Kidney capillary endothelial cell (primary cell): ENCODE measurements at regions not wholly inside any gene's neighbourhood (a gene's known extent, or its start where the extent isn't known, plus 50 kb on each side); places are given as distances from the start of the nearest gene placed in this dataset.

Experiments used
- DNase-seq: peaks from one replicate; pipeline ENCODE4 v3.0.0-alpha.2; 2018; ENCODE audit warnings: low spot score

DNA sequence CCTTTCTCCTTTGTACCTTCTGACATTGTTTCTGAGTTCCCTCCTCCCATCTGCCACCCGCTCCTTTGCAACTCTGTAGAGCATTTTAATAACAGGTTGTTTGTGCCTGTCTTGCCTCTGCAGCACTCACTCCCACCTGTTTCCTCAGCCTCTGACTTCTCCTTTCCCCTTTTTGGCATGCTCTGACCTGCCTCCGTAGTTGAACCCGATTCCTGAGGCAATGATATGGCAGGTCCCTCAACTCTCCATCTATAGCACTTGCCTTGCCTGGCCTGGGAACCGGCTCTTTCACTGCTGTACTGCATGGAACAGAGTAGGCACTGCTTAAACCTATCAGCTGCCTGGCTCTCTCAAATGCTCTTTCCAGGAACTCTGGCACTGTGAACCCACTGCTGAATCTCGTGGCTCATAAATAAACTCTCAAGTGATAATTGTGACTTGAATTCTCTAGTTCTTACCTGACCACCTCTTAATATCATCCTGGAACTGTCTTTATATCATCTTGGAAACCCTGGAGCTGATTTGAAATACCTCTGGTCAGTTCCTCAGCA, 50.3 kb downstream of the UTRN start:
- no peak for DNase-seq

- DNase-seq: no peak
Observed at GRCh38 chr6:144335914-144336313, 50.8 kb downstream of the UTRN start.

DNA sequence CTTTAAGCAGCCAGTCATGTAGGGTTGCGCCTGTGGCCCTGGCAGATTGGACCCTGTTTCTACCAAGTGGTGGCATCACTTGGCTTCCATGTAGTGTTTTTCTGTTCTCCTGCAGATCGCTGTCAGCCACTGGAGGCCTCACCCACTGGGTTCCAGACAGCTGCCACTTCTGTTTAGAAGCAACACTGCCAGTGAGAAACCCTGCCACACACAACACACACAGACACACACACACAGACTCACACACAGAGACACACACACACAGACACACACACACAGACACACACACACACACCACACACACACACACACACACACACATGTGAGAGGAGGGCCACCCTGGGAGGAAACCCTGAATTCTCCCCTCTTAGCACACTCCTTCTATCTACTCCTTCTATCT, 51.8 kb downstream of the UTRN start:
- DNase-seq: no peak

DNA sequence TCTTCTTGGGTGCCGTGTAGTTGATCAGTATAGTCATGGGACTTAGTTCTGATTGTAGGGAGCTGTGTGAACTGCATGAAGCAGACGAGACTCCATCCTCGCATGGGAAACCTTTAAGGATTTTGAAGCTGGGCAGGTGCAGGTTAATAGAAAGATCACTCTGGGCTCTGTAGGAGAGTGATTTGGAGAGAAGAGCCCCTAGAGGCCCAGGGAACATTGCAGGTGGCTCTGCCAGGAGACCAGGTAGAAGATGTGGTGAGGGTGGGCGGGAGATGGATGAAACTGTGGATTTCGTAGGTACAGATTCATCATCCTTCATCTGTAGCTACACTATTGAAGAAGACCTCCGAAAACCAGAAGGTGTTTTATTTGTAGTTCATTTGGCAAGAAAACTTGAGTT, 53.3 kb downstream of the UTRN start:
- DNase-seq: no peak

- no peak for DNase-seq
Observed at GRCh38 chr6:144338951-144339700, 54.0 kb downstream of the UTRN start.

GRCh38 chr6:144339859-144340452, 54.8 kb downstream of the UTRN start:
- no peak for DNase-seq

DNA sequence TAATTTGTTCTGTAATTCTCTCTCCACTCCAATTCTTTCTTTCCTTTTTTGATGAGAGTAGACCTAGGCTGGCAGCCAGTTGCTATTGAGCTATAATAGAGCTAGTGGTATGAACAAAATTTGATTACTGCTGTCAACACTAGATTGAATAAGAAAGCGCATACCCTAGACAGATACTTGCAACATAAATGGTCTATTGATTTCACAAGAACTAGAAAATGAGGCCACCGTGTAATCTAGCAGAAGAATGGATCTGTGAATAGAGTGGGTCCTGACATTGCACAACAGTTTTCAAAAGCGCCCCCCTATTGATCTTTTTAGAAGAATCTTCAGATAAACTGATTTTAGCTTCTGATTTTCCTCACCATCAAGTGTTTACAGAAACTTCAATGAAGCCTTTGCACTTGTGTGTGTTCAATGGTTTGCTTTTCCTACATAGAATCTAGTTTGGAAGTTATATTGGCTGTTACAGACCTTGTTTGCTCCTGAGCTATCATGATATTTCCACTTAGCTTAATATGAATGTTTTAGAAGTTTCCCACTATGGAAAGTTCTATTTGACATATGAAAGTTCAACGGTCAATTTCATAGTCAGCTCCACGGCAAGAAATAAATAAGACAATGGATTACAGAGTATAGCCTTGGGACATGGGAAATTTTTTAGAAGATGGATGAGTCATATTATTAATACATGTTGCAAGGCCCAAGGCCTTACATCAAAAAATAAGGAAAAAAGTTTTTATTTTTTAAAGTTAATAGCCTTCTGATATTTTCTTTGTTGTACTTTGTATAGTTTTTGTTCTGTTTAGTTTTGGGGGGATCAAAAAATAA, 55.6 kb downstream of the UTRN start:
- DNase-seq: no peak

GRCh38 chr6:144341831-144342527, 56.8 kb downstream of the UTRN start:
- no peak for DNase-seq

GRCh38 chr6:144343701-144344428, 58.7 kb downstream of the UTRN start:
- peak; percentile 87 for DNase-seq

DNA sequence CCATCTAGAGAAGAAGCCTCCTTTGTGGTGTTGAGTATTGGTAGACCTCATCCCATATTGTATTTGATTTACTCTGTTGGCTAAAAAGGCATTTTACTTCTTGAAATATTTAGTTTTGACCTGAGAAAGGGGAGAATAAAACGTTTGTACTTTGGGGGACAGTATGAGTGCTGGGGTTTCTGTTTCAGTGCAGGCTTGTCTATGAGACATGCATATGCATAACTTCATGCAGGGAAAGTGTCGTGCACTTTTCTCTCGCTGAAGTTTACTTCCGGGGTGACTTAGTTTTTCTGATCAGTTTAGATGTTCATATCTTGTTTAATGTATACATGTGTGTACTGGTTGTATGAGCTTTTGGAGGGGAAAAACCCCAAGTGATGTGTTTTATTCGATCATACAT, 59.5 kb downstream of the UTRN start:
- DNase-seq: no peak

- DNase-seq: no peak
Observed at GRCh38 chr6:144345451-144345850, 60.3 kb downstream of the UTRN start.

GRCh38 chr6:144346719-144347447, 61.7 kb downstream of the UTRN start:
- peak; percentile 88 for DNase-seq

DNA sequence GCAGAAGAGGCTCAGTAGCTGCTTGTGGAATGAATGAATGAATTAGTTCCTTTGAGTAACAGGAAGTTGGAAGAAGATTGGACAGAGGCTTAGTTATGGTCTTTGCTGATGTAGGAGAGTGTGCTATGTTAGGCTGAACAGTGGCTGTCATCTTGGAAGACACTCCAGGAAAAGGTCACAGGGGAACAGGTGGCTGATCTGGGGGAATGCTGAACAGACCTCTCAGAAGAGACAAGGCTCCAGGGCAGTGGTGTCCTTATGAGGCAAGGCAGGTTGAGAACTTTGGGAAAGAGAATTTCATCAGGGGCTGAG, 62.3 kb downstream of the UTRN start:
- no peak for DNase-seq

DNA sequence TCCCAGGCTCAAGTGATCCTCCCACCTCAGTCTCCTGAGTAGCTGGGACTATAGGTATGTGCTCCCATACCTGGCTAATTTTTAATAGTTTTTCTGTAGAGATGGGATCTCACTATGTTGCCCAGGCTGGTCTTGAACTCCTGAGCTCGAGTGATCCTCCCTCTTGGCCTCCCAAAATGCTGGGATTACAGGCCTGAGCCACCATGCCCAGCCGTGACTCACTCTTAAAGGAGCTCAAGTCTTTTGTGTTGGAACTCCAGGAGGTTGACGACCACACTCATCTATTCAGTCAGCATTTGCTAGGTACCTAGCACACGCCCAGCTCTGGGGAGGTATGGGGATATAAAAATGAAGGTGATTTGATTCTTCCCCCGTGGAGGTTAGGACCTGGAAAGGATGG, 62.8 kb downstream of the UTRN start:
- no peak for DNase-seq

- peak; percentile 98 for DNase-seq
Observed at GRCh38 chr6:144349690-144350527, 64.8 kb downstream of the UTRN start.

- no peak for DNase-seq
Observed at GRCh38 chr6:144350528-144350880, 65.4 kb downstream of the UTRN start.

DNA sequence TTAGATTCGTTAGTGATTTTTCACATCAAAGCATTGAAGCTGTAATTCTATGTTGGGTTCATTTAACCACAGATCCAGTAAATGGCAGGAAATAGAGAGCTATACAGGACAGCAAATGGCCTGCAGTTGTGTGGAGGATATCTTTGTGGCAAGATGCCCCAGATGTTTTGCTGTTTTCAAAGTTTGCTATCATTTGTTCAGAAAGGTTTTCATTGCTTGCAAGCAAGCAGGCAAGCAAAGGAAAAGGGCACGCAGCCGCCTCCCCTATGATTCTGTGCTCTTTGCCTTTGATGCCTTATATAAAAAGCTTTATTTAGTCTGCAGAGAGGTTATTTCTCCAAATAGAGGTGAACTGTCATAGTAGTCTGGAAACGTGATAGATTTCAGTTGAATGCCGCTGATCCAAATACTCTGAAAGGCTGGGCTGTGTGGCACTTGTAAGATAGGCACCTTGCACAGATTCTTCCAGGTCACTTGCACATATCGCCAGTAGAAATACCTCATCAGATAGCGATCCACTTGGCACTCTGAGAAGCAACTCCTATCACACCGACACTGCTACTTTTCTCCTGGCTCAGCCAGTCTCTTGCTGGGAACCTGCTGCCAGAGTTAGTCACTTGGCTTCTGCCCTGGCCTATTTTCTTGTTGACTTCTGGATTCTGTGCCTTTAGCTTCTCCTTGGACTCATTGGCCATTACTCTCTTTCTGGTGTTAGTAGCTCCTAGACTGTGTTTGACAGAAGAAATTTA, 66.4 kb downstream of the UTRN start:
- no peak for DNase-seq

- DNase-seq: no peak
Observed at GRCh38 chr6:144352331-144352730, 67.2 kb downstream of the UTRN start.

DNA sequence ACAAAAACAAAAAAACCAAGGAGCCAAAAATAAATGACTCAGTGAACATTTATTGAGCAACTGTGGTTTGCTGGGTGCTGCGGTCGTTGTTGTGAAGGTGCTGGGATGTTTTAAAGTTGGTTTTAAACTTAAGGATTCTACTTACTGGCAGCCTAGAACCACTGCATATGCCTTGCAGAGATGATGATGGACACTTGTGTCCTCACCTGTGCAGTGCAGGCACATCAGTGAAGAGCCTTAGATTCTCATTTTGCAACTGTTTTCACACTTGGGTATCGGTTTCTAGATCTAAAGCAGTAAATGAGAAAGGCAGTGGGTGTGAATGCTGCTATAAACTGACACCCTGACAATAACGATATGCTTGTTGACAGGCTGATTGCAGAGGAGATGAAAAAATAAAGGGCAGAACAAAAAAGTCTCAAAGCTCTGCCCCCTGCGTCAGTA, 68.8 kb downstream of the UTRN start:
- no peak for DNase-seq
